Hypothalamus (tissue), 51 donors: ENCODE measurements at regions not wholly inside any gene's neighbourhood (a gene's known extent, or its start where the extent isn't known, plus 50 kb on each side); places are given as distances from the start of the nearest gene placed in this dataset.
A peak's percentile ranks its signal among the peaks of the same experiment; 100 is the strongest.
"Not testable (repeated sequence)": the region's sequence is repeated elsewhere in the genome, so short reads cannot be mapped to it uniquely, and the experiment has no call there.

Experiments
- DNase-seq, 51 donors: peaks; one replicate each; lab custom pipeline; 2025; lab: John Stamatoyannopoulos, UW

DNA sequence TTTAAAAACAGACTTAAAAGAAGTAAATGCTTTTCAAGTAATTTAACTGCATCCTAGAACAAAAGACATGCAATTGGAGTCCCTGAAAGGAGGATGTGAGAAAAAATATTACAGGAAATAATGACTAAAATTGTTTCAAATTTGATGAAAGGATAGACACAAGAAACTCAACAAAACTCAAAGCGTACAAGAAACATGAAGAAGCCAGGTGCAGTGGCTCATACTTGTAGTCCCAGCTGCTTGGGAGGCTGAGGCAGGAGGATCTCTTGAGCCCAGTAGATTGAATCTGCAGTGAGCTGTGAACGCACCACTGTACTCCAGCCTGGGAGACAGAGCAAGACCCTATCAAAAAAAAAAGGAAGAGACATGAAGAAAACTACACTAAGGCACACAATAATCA, 118.1 kb upstream of the SLC39A10 start:
- DNase-seq: no peak

GRCh38 chr2:195537811-195538210, 119.2 kb upstream of the SLC39A10 start:
- DNase-seq: no peak

- DNase-seq: no peak
Observed at GRCh38 chr2:195536906-195537305, 120.1 kb upstream of the SLC39A10 start.

GRCh38 chr2:195535911-195536522, 121.0 kb upstream of the SLC39A10 start:
- DNase-seq: peak in 16 of 51 donors; percentile 0 to 22 (median 12)

GRCh38 chr2:195534971-195535370, 122.1 kb upstream of the SLC39A10 start:
- DNase-seq: no peak

GRCh38 chr2:195533771-195534642, 123.0 kb upstream of the SLC39A10 start:
- DNase-seq: peak in 7 of 51 donors; percentile 4 to 49 (median 9)

GRCh38 chr2:195532628-195533271, 124.3 kb upstream of the SLC39A10 start:
- no peak for DNase-seq

GRCh38 chr2:195532255-195532627, 124.8 kb upstream of the SLC39A10 start:
- DNase-seq: no peak

- no peak for DNase-seq
Observed at GRCh38 chr2:195531754-195532153, 125.3 kb upstream of the SLC39A10 start.

GRCh38 chr2:195523242-195523641, 133.8 kb upstream of the SLC39A10 start:
- not testable (repeated sequence) for DNase-seq

DNA sequence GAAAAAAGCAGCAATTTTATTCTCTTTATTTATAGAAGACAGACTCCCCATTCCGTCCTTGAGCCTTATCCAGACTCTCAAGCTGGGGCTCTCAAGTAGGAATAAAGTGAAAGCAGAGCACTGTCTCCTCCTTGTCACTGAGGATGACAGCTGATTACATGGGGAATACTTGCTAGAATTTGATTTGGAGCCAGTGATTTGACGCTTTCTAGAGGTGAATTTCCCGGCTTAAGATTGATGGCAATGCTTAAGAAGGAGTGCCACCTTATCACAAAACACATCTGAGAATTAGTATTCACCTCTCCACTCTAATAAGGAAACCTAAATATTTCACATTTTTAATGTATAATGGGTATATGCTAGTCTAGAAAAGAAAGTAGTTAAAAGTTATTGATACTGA, 135.4 kb upstream of the SLC39A10 start:
- no peak for DNase-seq

GRCh38 chr2:195520671-195521155, 136.3 kb upstream of the SLC39A10 start:
- DNase-seq: no peak

- DNase-seq: no peak
Observed at GRCh38 chr2:195515551-195515950, 141.5 kb upstream of the SLC39A10 start.

DNA sequence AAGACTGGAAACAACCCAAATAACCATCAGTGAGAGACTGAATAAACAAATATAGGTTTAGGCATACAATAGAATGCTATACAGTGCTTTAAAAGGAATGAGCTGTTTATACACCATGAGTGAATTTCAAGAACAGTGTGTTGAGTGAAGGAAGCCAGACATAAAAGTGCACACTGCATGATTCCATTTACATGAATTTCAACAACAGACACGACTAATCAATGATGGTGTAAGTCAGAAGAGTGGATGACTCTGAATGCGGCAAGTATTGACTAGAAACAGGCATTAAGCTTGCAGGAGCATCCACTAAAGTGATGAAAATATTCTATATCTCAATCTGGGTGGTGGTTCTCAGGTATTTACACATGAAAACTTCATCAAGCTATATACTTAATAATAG, 142.7 kb upstream of the SLC39A10 start:
- no peak for DNase-seq

- no peak for DNase-seq
Observed at GRCh38 chr2:195513119-195513518, 143.9 kb upstream of the SLC39A10 start.

- DNase-seq: no peak
Observed at GRCh38 chr2:195509551-195509950, 147.5 kb upstream of the SLC39A10 start.

GRCh38 chr2:195508139-195508455, 148.9 kb upstream of the SLC39A10 start:
- no peak for DNase-seq

- no peak for DNase-seq
Observed at GRCh38 chr2:195507447-195508138, 149.4 kb upstream of the SLC39A10 start.

GRCh38 chr2:195505701-195506100, 151.3 kb upstream of the SLC39A10 start:
- no peak for DNase-seq

DNA sequence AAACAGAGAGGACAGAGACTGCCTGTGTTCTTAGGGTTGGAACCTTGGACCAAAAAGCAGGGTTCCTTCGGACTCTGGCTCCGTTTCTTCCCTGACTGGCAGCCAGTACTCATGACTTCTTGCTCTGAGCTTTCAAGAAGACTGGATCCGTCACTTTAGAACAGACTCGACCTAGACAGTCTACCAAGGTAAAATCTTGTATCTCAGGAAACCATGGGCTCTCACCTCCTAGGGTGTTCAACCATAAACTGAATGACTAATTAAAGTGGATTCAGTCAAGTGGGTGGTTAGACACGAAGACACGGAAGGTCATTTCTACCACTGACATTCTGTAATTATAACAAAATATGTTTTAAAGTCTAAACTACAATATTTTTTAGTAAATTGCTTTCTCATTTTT, 153.8 kb upstream of the SLC39A10 start:
- no peak for DNase-seq

GRCh38 chr2:195501746-195502145, 155.3 kb upstream of the SLC39A10 start:
- no peak for DNase-seq
